G401.6 (cell line): ENCODE measurements at regions not wholly inside any gene's neighbourhood (a gene's known extent, or its start where the extent isn't known, plus 50 kb on each side); places are given as distances from the start of the nearest gene placed in this dataset.

Experiments
- FAIRE-seq: peaks from 2 replicates; lab custom pipeline; 2012; peaks lifted over from hg19 to GRCh38; lab: Jason Lieb, UNC

DNA sequence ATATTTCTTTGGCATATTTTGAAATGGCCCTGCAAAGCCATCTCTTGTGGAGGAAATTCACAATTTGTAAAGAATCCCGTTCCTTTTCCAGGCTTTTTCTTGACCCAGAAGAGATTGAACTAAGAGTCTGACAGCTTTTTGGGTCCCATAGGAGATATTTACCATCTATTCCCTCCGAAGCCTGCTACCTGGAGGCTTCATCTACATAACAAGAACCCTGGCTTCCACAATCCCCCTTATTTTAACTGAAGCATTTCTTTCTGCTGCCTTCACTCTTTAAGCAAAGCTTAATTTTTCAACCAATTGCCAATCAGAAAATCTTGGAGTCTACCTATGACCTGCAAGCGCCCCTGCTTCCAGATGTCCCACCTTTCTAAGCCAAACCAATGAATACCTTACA is 248.1 kb upstream of the GADL1 start:
- FAIRE-seq: no peak

DNA sequence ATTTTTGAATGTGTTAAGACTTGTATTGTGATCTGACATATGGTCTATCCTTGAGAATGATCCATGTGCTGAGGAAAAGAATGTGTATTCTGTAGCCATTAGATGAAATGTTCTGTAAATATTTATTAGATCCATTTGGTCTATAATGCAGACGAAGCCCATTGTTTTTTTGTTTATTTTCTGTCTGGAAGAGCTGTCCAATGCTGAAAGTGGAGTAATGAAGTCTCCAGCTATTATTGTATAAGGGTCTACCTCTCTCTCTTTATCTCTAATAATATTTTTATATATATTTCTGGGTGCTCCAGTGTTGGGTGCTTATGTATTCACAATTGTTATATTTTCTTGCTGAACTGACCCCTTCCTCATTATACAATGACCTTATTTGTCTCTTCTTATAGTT is 250.6 kb upstream of the GADL1 start:
- no peak for FAIRE-seq

DNA sequence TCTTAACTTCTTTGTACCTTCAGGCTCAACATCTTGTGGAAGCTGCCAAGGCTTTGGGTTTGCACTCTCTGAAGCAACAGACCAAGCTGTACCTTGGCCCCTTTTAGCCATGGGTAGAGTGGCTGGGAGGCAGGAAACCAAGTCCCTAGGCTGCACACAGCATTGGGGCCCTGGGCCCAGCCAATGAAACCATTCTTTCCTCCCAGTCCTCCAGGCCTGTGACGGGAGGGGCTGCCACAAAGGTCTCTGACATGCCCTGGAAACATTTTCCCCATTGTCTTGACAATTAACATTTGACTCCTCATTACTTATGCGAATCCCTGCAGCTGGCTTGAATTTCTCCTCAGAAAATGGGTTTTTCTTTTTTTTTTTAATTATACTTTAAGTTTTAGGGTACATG is 253.1 kb upstream of the GADL1 start:
- no peak for FAIRE-seq

DNA sequence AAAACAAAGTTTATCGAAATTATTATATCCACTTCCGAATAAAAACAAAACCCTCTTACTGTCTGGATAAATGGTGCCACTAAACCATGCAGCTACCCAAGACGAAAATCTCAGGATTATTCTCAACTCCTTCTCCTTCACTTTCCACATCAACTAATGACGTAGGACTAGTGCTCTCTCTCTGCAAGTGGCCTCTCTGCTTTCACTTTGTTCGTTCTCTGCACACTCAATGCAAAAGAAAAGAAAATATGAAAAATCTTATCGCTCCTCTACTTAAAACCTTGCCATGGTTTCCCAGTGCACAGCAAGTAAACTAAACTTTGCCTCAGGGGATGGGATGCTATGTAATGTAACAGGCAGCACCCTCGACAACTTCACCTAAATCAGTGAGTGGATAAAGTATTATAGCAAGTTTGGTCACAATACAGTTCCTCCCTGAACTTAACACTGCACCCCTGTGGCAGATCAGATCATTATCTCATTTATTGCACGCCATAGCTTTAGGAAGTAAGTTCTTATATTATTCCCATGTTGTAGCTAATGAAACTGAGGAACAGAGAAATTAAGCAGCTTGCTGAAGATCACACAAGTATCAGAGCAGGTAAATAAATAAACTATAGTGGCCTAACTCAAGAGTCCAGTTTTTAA is 262.7 kb upstream of the GADL1 start:
- no peak for FAIRE-seq

DNA sequence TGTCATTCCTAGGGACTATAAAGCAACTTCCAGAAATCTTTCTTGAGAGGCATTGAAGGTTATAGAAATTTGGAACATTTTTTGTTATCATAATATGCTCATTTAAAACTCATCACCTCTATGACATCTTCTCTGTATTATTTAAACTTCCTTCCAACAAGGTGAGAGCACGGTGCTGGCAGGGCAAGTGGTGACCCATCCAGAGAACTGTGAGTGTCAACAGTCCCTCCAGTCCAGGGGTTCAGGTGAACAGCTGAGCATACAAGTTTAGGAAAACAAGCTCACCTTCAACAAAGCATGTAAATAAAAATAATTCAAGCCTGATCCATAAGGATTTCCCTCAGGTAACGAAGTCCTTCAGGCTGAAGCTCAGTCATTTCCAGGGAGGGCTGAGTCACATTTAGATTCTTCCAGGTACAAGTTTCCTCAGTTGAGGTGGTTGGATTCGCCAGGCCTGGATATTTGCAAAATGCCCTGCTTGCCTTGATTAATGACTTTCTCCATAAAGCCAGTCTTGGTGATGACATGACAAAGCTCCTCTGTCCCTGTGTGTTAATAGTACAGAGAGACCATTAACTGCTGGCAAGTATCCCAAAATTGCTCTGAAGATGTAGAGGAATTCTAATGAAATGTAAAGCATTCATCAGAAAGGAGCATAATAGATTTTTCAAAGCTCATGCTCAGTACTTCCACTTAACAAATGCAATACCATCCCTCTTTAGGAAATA is 263.6 kb upstream of the GADL1 start:
- FAIRE-seq: no peak

GRCh38 chr3:31159331-31160039 is 265.0 kb upstream of the GADL1 start:
- no peak for FAIRE-seq

DNA sequence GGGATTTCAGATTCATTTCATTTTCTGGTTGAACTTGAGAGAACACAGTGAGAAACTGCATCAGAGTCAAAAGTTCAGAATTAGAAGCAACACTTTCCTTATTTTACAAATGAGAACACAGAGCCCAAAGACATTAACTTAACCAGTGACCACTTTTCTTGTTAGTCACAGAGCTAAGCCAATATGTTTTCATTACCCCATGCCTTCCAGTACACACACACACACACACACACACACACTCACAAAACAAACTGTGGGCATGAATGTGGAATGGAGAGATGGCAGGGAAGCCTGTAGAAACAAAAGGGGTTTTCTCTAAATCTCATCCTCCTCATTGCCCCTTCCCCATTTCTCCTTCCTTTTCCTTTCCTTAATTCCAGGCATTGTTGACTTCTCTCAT is 267.4 kb upstream of the GADL1 start:
- FAIRE-seq: no peak

- FAIRE-seq: no peak
These were observed 269.9 kb upstream of the GADL1 start for GRCh38 chr3:31164381-31164780.

DNA sequence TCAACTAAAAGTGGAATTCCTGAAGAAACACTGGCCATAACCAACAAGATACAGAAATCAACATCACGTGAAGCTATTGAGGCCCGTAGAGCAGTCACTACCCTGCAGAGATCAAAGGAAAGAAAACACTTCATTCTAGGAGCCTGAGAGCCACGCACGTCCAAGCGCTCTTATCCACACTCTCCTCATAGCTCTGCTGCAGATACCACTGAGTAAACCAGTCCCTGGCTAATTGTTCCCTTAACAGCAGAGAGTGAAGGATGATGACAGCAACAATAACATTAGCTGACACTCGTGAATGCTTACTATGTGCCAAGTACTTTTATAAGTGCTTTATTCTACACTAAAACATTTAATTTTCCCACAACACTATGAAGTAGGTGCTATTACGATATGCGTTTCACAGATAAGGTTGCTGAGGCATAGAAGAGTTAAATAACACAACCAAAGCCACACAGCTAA is 271.0 kb upstream of the GADL1 start:
- no peak for FAIRE-seq

DNA sequence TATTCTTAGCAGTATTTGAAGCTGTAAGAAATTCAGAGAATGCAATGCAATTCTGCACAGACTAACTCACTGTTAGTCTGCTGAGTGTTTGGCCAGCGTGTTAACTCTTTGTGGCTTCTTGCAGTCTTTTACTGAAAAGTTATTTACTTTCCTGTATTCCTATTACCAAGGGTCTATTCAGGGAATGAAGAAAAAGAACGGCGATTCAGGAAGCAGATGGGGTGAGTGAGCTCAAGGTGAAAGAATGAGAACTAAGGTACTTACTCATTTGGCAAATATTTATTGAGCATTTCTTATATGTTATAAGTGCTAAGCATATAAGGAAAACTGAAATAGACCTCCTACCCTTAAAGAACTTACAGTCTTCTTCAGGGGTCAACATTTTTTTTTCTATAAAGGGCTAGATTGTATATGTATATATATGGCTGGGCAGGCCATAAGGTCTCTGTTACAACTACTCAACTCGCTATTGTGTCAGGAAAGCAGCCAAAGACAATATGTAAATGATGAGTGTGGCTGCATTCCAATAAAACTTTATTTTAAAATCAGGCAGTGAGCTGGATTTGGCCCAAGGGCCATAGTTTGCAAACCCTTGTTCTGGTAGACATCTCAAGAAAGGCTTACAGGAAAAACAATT is 271.9 kb upstream of the GADL1 start:
- no peak for FAIRE-seq

- FAIRE-seq: no peak
These were observed 273.2 kb upstream of the GADL1 start for GRCh38 chr3:31167666-31168065.

DNA sequence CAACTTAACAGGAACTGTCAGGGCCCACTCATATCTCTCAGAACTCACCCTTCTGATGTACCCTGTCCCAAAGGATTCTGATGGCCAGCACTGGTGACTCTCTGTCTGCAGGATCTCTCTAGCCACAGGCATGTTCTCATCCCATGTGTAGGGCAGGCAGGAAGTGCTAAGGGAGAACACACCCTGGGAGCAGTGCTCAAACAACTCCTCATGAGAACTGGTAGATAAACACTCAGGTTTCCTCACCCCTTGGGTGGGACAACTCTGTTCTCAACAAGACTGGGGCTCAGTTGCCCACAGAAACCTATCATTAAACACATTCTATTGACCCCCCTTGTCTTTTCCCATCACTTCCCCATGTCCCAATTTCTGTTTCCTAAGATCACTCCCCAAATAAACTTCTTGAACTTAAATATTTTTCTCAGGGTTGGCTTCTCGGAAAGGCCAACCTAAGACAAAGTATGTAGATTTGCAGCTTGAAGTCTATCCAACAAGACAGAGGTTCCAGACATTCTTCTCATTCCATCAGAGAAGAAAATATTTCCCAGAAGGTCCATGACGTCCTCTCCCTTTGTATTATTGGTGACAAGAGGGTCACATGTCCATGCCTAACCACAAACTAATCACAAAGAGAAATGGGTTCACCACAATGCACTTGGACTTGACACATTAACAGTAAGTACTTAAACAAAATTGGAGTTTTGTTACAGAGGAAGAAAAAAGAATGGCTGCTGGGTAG is 276.6 kb upstream of the GADL1 start:
- FAIRE-seq: no peak

DNA sequence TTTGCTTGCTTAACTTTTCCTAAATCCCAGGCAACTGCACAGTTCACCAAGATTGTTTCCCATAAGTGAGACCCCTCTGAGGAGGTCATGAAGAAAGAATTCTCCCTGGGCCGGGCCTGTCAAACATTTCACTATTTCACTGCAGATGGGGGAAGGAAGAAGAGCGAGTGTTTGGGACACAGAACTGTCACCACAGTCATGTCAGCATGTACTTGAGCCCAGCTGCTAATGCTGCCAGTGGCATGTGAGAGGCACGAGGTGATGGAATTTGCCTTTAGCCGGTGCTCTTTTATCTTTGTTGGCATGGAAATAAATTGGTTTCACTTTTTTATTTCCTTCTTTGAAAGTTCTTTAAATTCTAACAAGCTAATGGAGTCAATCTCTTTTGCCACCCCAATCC is 277.9 kb upstream of the GADL1 start:
- no peak for FAIRE-seq

GRCh38 chr3:31173118-31173718 is 278.8 kb upstream of the GADL1 start:
- FAIRE-seq: no peak

- no peak for FAIRE-seq
These were observed 279.6 kb upstream of the GADL1 start for GRCh38 chr3:31174079-31174478.

DNA sequence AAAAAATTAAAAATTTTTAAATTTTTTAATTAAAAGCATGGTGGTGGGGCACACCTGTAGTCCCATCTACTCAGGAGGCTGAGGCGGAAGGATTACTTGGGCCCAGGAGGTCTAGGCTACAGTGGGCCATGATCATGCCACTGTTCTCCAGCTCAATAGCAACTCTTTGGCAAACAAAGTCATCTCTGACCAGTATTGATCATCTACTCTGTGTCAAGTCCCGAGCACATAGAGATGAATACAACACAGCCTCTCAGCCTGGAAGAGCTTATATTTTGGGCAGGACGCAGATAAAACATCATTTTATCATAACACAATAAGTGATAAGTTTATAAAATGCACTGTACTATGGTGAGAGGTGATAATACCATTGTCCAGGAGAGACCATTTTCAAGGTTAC is 281.6 kb upstream of the GADL1 start:
- FAIRE-seq: no peak

- no peak for FAIRE-seq
These were observed 284.0 kb upstream of the GADL1 start for GRCh38 chr3:31178467-31178866.

DNA sequence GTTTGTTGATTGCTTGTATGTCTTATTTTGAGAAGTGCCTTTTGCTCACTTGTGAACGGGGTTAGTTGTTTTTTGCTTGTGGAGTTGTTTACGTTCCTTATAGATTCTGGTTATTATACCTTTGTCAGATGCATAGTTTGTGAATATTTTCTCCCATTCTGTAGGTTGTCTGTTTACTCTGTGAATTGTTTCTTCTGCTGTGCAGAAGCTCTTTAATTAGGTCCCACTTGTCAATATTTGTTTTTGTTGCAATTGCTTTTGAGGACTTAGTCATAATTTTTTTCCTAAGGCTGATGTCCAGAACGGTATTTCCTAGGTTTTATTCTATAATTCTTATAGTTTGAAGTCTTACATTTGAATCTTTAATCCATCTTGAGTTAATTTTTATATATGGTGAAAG is 285.3 kb upstream of the GADL1 start:
- no peak for FAIRE-seq

DNA sequence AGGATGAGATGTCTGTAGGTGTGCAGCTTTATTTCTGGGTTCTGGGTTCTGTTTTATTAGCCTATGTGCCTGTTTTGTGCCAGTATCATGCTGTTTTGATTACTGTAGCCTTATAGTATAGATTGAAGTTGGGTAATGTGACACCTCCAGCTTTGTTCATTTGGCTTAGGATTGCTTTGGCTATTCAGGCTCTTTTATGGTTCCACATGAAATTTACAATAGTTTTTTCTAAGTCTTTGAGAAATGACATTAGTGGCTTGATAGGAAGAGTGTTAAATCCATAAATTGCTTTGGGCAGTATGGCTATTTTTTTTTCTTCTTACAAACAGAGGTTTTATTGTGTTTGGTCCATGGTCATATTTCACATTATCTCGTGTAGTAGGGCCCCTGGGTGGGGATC is 285.8 kb upstream of the GADL1 start:
- FAIRE-seq: no peak

DNA sequence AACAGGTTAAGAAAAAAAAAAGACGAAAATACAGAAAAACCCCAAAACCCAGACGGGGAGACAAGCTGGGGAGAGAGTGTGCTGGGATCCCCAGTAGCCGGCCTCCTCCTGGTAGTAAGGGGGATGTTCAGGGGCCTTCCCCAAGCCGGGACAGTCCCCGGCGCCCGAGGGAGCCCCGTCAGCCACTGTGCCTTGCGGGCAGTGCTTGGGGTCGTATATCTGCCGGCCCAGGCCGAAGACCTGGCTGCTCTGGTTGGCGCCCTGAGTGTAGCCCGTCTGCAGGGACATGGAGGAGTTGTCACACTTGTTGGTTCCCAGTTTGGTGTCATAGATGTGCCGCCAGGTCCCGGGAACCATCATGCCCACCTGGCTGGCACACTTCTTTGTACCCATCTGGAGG is 287.2 kb upstream of the GADL1 start:
- FAIRE-seq: no peak

DNA sequence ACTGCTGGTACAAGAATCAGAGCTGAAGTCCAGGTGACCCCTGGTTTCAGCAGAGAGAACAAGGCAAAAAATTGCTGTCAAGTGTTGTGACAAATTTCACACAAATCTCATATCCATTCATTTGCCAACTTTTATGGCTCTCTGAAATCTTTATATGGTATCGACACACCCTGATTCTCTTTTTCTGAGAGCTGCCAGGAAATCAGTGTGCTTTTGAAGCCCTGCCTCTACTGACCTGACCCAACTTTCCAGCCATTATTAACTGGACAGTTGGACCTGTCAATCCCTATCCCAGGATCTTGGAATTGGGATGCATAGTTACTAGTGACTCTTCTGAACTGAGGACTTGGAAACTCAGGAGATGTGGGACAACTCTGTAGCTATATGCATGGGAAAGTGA is 288.2 kb upstream of the GADL1 start:
- no peak for FAIRE-seq
